HG03159 (cell line): ENCODE measurements at regions not wholly inside any gene's neighbourhood (a gene's known extent, or its start where the extent isn't known, plus 50 kb on each side); places are given as distances from the start of the nearest gene placed in this dataset.

Experiments
- ATAC-seq: cut with Tn5 transposase; IDR thresholded peaks from one replicate; pipeline ENCODE4 v1.9.1; 2021; ENCODE audit warnings: mild to moderate bottlenecking, moderate library complexity; ENCODE audit not compliant: unreplicated experiment

DNA sequence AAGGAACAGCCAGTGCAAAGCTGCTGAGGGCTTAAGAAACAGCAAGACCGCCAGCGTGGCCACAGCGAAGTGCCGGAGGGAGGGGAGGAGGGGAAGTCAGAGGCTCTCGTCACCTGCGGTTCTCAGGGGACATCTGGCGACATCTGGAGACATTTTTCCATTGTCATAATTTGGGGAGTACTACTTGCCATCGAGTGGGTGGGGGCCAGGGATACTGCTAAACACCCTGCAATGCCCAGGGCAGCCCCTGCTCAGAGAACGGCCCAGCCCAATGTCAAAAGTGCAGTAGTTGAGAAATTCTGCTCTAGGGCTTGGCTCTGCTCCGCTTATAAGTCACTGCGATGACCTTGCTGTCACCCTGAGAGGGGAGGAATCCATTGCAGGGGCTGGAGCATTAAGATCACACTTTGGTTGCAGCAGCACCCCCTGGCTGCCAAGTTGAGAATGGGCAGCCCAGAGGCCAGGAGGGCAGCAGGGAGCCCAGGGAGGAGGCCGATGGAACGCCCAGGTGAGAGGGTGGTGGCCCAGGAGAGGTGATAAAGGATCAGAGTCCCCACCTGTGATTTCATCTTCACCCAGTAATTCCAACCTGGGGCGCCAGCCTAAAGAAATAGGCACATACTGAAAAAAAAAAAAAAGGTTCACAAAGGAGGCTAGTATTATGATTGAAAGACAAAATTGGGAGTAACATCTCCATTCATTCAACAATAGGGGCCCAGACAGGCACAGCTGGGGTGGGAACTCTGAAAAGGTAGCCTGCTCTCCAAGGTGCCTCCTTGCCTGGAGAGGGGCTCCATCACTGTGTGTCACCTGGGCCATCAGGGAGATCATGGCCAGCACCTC is 218.2 kb downstream of the BMP7 start:
- ATAC-seq: no peak

DNA sequence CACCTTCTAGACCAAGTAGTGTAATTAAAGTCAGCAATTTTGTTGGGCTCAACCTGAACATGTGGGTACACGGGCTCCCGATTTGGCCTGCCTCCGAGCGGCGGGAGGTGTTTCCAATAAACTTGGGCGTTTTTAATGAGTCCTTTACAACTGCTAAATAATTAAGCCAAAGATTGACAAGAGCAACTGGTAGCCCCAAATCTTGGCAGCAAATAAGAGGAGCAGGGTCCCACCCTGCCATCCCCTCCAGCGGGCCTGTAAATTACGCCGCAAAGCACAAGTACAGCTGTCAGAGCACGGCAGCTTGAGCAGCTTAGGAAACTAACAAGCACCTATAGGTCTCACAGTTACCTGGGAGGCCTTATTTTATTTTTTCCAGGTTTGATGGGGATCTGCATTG is 217.1 kb downstream of the BMP7 start:
- no peak for ATAC-seq

DNA sequence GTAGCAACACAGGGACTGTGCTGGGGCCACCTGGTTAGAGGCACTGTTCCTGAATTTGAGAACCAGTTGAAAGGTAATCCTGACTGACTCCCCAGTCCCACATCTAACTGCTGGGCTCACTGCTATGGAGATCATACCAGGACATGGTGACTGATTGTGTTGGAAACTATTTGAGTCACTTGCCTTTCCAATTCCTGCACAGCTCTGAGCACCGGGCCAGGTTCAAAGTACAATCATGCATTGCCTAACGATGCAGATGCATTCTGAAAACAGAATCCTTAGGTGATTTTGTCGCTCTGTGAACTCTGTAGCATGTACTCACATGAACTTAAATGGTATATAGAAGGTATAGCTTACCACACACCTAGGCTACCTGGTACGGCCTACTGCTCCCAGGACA is 215.3 kb downstream of the BMP7 start:
- ATAC-seq: no peak

DNA sequence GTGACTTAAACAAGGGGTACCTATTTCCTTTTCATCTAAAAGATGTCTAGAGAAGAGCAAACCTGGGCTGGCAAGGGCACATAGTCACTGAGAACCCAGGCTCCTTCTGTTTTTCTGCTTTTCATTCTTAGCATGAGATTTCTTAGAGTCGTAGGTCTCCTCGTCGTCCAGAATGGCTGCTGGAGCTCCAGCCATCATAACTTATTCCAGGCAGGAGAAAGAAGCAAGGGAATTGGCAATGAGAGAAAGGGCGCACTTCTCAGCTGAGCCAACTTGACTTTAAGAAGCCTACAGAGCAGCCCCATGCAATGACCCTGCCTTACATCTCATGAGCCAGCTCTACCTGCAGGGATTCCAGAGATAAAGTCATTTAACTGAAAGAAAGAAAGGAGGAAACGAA is 213.4 kb downstream of the BMP7 start:
- no peak for ATAC-seq

DNA sequence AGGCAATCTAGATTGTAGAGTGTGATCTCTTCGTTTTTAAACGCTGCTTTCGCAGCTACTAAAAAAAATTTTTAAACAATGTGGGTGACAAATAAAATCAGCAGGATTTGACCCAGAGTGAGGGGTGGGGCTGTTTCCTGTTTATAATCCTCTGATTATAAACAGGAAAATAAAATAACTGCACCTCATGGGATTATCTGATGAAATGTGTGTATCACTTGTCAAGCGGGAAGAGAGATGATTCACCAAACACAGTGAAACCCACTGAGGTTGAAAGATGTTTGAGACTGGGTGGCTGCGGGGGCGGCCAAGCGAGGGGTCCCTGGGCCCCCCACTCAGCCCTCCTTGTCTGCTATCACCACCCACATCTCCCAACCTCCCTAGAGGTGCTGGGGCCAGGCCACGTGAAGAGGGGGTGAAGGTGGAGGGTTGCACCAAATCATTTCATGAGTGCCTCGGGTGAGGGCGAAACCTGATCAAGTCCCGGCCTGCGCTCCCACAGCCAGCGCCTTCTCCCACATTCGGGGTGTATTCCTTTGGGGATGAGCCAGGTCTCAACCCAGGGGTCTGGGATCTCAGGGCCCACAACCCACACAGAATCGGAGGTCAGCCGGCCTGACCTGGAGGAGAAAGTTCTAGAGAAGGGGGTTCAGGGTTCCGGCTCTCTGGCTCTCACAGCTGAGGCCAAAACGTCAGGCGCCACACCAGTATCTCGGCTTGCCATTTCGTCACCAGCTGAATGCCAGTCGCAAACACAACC is 212.5 kb downstream of the BMP7 start:
- ATAC-seq: no peak

DNA sequence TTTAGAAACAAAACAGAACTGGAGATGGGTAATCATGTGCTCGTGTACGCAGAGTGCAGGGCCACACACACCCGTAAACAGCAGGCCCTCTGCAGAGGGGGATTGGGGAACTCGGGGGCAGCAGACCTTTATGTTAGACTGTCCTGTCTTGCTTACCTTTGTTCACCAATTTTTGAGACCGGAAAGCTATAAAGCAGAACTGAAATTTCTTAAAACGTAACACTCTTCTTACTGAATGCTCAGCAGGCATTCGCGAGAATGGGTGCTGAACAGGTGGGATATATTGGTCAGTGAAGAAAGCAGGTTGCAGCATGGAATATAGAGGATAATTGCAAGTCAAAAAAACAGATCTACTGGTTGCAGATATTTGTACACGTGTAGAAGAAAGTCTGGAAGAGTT is 211.1 kb downstream of the BMP7 start:
- ATAC-seq: no peak

DNA sequence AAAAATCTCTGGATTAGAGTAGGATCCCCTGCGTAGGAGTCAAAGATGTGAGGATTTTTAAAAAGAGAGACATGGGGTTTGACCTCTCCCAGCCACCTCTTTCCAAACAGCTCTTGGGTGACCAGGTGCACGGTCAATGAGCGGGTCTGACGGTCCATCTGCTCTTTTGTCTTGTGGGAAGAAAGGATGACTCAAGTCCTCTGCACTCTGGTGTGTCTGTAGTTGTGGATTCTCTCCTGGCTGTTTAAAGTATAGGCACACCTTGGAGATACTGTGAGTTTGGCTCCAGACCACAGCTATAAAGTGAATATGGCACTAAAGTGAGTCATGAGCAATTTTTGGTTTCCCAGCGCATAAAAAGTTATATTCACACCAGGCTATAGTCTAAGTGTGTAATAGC is 209.8 kb downstream of the BMP7 start:
- ATAC-seq: no peak

DNA sequence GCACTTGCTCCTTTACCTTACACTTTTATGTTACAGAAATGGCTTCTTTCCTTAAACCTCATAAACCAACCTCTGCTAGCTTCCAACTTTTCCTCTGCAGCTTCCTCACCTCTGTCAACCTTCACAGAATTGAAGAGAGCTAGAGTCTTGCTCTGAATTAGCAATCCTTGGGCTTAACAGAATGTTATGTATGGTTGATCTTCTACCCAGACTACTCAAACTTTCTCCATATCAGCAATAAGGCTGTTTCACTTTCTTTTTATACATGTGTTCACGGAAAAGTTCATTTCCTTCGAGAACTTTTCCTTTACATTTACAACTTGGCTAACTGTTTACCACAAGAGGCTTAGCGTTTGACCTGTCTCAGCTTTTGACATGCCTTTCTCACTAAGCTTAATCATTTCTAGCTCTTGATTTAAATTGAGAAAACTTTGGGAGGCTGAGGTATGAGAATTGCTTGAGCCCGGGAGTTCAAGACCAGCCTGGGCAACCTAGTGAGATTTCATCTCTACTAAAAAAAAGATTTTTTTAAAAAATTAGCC is 207.3 kb downstream of the BMP7 start:
- ATAC-seq: no peak

DNA sequence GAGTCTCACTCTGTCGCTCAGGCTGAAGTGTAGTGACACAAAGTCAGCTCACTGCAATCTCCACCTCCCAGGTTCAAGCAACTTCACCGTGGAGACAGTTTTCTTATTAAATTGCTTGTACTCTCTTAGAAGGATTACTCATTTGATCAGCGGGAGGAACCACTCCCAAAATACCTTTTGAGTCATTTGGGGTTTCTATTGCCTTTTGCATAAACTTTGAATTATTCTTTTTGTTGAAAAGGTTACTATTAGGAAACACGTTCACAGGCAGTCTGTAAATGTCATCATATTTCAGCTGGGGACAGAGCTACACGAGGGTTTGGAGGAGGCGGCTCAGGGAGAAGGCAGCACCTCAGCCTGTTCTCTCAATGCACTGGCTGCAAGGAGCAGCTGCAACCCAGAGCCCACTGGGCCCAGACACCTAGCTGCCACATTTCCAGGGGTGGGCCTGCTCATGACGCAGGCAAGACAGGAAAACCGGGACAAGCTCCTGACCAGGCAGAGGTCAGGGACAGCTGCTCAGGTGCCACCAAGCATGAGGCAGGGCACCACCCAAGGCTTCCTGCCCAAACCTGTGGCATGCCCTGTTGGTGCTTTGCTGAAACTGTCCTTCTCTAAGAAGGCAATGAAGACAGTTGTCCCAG is 205.9 kb downstream of the BMP7 start:
- no peak for ATAC-seq

DNA sequence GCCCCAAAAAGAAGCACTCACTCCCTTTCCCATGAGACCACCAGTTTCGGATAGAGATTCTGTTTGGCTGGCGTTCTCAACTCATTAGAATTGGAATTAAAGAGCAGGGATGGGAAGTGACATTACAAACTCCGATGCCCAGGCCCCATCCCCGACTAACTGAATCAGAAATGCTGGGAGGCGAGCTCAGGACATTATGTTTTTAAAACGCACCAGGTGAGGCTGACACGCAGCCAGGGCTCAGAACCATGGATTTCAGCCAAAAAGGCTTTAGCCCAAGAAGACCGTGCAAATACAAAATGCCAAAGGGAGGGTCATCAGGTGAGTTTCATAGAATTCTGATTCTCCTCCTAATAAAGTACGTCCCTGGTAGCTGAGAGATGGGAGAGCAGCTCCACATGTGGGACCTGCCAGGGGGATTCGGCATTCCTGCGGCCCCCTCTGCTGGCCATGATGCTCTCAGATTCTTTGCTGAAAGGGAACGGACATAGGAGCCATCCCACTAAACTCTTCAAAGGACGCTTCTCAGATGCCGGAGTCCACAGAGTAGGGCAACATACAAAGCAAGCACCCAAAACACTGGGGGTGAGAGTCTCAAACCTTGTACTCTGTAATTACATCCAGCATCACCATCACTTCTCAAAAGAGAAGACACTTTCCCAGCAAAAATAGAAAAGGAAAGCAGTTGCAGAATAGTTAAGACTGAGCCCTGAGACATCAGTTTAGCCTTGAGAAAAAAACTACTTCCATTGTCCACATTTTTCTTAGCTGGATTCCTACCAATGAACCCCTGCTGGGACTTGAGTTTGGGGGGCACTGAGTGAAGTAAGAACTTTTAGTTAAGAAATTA is 205.2 kb downstream of the BMP7 start:
- ATAC-seq: no peak

DNA sequence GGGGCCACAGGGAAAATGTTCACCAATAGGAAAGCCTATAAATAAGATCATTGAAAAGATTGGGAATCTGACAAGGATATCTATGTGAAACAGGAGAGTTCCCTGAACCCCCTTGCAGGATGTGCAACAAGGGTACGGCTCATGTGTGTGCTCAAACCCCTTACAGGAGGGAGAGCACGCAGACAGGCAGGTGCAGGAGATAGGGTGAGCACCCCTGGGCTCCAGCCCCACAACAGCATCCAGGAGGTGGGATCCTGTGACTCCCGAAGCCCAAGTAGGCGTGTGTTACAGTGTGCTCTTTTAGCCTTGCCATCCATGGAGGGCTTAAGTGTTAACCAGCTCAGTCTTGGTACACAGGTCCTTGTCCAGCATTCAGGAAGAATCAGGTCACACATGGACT is 204.2 kb downstream of the BMP7 start:
- no peak for ATAC-seq

DNA sequence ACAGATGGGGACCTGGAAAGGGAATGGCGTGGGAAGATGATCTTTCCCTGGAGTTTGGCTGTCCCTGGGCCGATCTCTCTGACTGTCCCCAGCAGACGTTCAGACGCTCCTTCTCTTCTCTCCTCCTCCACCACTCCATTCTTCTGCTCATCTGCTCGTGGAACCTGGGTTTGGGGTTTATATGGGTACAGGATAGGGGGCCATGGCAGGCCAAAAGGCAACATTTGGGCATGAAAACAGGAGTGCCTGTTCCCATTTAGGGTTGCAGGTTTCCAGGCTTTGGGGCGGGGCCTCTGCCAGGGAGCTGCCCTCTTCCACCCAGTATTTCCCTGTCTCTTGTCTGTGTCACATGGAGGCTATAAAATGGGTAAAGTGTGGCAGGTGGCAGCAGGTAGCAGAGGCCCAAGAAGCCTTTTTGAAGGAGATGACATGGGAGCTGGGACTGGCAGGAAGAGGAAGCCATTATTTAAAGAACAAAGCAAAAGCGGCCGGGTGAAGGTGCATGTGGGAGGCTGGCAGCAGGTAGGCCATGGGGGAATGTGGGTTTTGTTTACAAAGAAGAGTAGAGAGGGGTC is 203.7 kb downstream of the BMP7 start:
- no peak for ATAC-seq

DNA sequence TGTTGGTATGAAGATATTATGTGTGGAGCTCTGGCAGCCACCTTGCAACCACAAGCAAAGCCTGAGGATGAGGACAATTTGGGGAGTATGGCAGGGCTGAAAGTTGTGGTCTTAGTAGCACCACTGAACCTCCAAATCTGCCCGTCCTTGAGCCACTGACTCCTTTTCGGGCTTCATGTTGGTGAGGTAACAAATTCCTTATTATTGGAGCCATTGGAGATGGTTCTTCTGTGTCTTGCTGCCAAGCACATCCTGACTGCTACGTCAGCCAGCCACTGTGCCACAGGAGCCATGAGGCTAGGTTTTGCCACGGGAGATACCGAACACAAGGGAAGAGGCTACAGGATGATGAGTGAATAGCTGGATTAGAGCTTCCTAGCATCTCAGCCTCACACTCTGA is 201.6 kb downstream of the BMP7 start:
- ATAC-seq: no peak

DNA sequence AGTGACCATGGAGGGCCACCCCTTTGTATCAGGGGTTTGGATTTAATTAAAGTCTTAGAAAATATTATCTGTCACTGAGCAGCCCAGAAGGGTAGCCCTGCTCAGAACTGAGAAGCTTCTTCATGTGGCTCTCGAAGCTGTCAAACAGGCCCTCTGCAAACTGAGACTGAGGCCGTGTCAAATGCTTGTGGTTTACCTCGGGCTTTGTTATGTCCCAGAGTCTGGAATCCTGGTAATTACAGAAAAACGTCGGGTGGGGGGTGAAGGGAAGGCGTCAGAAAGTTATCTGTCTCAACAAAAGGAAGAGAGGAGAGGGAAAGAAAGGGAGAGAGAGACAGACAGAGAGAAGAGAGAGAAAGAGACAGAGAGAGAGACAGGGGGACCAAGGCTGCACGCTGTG is 200.8 kb downstream of the BMP7 start:
- no peak for ATAC-seq

DNA sequence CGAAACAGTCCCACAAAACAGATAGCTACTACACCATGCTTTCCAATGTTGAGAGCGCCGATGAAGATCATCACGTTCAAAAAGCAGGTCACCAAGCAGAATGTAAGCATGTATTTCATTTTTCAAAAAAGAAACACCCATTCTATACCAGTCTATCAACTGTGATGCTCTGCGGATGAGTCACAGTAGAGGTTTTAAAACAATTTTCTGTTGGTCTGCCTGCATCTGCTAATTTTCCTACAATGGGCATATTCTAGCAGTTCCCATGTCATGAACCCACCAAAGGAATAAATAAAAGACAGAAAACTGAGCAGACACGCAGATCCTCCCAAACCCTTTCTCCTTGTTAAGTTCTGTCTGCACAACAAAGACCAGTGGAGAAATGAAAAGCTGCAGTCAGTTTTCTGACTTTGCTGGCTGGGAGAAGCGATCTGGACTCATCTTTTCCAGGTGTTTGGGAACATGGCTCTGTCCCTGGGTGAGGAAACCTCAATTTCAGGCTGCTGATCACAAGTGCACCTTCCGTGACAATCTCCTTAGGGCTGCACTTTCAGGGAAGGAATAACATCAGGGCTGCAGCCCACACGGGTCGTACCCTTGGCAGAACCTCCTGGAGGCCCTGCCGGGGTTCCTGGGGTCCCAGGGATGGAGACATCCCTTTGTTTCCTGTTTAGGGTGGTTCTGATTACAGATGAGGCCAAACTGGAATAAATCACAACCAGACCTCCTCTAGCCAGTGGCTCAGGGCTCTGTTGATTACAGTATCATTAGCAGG is 200.1 kb downstream of the BMP7 start:
- no peak for ATAC-seq

DNA sequence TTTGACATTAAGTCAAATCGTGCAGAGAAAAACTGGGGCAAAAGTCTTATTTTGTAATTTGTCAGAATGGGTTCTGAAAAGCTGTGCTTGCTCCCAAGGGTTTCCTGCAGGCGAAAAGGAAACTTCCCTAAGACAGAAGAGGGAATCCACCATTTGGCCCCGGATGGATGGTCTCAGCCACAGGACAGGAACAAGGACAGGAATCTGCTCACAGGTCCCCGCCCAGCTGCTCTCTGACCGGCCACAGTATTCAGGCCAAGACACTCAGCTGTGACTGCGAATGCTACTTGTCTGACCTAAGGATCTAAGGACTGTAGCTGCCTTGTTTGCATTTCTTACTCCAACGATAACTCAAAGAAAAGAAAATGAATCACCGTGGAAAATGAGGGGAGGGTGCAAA is 197.0 kb downstream of the BMP7 start:
- no peak for ATAC-seq

DNA sequence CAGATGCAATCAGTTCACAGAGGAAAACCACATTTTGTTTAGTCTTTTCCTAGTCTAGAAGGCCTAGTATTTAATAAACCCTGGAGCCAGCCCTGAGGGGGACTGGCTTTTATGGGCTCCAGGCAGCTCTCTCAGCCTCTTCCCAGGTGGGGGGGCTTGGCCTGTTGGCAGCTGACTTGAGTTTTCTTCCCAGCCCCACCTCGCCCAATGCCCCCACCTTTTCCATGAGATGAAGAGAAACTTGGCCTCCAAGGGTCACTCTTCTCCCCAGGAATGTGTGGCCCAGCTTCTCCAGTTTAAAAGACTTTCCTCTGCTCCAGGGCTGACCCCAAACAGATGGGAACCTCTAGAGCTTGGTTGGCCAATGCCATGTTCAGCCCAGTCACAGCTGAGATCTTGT is 196.1 kb downstream of the BMP7 start:
- no peak for ATAC-seq

DNA sequence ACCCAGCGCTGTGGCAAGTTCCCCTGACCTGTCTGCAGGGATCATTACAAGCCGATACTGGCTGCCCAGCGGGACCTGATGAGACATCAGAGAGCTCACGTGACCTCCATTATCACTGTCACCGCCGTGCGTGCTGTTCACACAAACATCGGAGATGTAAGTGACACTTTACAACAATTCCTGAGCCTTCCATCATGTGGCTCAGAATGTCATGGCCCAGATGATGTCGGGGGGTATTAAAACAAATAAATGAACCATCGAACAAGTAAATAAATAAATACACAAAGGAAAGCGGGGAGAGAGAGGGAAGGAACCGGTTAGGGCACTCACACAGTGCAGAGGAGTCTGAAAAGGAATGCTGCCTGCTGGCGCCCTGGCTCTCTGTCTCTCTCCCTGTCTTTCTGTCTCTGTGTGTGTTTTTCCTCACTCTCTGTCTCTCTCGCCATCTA is 195.1 kb downstream of the BMP7 start:
- ATAC-seq: no peak

DNA sequence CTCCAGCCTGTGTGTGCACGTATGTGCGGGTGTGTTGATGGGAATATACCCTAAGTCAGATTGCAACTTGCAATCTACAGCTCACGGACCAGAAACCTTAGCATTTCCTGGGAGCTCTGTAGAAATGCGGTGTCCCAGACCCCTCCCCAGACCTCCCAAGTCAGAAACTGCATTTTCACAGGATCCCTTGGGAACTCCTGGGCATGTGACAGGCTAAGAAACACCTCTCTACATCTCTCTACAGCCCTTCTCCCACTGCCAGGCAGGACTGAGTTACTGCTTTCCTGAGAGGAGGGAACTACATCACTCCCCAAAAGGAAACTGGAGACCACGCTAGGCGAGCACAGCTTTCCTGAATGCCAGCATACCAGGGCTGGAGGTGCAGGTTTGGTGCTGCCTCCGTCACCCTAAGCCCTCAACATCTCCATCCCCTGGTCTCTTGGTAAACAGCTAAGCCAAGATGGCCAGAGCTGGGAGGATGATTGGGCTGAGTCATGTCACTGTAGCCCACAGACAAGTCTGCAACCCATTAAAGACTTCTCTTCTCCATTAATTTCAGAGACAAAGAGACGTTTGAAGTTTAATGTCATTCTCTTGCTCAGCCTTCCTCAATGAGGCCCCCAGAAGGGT is 194.4 kb downstream of the BMP7 start:
- no peak for ATAC-seq
